Activated T-helper 1 cell treated with anti-CD3 and anti-CD28 coated beads, Interleukin-2, amount 50 U/mL, for 16 hours (primary cell): ENCODE measurements at regions not wholly inside any gene's neighbourhood (a gene's known extent, or its start where the extent isn't known, plus 50 kb on each side); places are given as distances from the start of the nearest gene placed in this dataset.

Experiments used
- DNase-seq, 2 donors: peaks; one replicate each; pipeline ENCODE4 v3.0.0-alpha.2; 2020; ENCODE audit warnings: low read depth in 1 of 2, low spot score in 1 of 2

- no peak for DNase-seq
Observed at GRCh38 chr2:242022550-242023290, 153.2 kb downstream of the RTP5 start.

DNA sequence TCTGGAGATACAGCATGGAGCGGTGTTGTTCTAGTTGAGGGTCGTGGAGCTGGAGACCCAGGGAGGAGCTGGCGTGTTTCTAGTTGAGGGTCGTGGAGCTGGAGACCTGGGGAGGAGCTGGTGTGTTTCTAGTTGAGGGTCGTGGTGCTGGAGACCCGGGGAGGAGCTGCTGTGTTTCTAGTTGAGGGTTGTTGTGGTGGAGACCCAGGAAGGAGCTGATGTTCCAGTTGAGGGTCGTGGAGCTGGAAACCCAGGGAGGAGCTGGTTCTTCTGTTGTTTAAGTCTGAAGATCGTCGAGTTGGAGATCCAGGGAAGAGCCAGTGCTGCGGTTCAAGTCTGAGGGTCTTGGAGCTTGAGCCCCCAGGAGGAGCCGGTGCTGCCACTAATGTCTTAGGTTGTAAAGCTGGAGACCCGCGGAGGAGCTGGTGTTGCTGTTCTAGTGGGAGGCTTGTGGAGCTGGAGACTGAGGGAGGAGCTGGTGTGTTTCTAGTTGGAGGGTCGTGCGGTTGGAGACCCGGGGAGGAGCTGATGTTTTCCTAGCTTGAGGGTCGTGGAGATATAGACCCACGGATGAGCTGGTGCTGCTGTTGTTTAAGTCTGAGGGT is 155.3 kb downstream of the RTP5 start:
- DNase-seq = no peak

DNA sequence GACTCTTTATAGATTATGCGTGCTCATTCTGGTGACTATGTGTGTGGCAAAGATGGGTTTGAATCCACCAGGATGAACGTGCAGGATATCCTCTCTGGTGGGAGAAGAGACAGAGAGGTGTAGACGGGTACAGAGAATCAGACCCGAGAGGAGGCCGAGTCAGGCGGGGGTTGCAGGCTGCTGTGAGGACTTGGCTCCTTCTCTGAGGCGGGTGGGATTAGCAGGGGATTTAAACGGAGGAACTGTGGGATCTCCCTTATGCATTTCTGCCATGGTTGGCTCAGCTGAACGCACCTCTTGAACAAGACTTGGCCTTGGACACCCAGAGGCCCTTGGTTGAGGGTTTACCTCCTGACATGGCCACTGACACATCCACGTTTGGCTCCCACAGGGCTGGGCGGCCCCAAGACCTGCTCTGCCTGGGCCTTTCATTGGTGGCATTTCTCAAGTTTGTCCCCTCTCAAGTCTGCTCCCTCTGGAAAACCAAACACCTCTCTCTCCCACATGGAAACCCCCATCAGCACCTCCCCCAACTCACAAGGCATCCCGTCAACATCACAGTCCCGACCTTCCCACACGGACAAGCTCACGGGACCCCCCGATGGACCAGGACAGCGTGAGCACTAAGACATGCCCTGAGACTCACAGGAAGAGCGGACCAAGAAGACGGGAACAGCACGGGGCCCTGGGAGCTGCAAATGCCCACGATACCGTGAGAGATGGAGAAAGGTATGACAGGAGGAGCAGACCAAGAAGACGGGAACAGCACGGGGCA is 158.3 kb downstream of the RTP5 start:
- DNase-seq = no peak

DNA sequence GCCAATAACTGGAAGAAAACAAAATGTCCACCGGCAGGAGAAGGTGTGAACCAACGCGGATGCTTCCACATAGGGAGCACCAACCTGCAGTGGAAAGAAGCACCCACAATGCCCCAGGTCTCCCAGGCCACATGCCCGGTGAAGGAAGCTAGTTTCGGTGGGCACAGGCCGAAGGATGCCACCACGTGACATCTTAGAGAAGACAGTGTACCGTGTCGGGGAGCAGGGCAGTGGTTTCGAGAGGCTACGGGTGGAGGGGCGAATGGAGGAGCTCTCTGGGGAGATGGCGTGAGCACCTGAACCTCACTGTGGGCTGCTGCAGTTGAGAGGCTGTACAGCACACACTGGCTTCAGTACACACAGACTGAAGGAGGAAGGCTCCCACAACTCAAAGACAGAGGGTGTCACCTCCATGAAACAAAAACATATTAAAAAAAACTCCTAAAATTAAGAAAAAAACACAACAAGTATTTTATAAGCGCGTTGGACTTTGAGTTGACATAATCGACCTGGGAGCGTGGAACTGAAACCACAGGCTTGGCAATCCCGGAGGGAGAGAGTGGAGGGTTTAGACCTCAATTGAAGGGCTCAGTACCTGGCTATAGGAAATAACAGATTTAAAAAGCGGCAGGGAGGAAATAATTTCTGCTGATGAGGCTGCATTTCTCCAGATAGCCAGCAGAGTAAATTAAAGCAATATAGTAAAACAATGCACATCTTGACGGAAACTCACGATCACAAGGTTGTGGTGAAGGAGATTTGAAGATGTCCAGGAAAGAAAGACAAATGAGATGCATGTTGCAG is 160.1 kb downstream of the RTP5 start:
- no peak for DNase-seq

- DNase-seq = no peak
Observed at GRCh38 chr2:242030226-242030575, 160.7 kb downstream of the RTP5 start.

DNA sequence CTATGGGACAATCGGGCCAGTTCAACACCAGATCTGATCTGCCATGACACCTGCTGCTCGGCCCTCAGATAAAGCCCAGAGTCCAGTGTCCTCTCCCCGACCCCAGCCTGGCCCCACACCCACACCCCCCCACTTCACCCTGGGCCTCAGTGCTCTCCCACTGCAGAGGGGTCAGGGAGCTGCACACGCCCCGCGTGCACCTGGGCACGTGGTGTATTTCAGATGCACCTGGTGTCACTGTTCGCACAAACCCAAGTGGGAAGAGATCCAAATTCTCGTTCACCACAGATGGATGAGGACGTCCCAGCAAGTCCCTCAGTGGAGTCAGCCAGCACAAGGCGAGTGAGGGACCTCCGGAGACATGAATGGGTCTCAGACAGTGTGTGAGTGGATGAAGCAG is 161.3 kb downstream of the RTP5 start:
- DNase-seq = no peak

DNA sequence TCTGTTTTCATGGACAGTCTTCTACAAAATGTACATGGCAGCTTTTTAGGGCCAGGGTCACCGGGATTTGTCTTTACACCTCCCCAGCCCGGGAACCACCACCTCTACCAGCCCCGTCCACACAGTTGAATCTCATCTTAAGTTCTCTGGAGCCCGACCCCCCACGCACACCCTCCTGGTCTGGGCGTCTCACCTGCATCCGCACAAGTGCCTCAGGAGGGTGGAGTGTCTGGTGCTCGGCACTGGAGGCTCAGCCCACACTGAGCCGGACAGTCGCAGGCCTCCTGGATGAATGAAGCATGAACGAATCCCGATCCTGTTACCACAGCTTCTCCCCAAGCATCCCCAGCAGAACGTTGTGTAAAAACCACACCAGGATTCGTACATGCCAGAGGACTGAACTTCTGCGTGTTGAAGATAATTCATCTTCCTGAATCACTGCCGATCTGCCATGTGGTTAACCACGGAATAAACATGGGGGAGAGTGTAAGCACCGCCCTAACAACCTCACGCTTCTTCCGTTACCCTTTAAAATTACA is 162.0 kb downstream of the RTP5 start:
- DNase-seq = peak; percentile 14 to 26

GRCh38 chr2:242032780-242033656 is 163.5 kb downstream of the RTP5 start:
- no peak for DNase-seq

- no peak for DNase-seq
Observed at GRCh38 chr2:242034138-242034537, 164.6 kb downstream of the RTP5 start.

DNA sequence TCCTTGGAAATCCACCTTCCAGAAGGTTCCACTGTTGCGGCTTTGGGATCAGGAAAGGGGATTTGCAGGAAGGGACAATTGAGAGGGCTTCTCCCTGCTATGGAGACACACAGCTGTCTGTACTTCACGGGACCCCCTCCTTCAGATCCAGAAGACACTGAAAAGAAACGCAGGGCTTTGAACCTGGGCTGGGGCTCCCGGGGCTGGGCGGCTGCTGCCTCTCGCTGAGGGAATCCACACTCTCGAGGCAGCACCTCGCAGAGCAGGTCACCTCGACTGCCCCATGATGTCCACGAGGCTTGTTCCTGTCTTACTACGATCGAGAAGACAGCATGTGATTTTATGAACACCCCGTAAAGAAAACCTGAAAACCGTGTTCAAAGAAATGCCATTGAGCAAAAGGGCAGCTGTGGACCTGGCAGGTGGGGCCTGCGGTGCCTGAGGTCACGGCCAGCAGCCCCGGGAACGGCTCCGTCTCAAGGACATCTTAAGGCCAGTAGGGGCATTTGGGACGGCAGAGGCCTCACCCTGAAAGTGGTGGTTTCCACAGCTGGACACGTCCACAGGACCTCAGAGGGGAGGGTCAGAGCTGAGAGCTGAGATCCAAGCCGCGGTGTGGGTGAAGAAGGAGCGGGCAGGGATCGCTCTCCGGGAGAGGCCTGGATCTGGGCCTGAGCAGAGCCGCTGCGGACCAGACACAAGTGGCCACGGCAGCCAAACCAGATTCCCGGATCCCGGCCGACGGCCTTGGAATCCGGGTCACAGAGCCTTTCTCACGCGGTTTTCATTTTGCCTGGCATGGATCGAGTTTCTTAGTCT is 165.7 kb downstream of the RTP5 start:
- no peak for DNase-seq

DNA sequence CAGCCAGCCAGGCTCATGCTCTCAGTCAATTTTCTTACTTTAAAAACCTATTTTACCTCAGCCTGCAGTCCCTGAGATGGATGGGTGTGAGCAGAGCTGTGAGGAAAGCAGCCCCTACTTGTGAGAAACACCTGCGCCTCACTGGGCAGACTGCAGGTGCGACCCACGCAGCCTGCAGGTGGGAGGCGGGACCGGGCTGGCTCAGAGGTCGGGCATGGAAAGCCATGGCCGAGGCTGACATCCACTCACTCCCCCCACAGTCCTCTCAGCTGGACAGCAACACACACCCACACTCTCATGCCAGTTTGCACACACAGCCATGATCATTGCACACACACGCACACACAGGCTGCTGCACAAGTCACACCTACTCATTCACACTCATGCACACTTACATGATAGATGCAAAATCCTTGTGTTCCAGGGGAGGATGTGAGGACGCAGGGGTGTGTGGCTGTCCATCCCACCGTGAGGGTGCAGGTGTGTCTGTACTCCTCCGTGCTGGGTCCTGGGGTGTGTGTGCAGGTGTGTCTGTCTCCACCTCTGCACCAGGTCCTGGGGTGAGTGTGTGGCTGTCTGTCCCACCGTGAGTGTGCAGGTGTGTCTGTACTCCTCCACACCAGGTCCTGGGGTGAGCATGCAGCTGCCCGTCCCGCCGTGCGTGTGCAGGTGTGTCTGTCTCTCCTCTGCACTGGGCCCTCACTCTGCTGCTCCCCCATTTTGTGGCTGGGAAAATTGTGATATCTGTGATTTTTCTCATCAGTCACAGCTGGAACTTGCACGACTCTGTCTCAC is 166.5 kb downstream of the RTP5 start:
- DNase-seq = no peak

DNA sequence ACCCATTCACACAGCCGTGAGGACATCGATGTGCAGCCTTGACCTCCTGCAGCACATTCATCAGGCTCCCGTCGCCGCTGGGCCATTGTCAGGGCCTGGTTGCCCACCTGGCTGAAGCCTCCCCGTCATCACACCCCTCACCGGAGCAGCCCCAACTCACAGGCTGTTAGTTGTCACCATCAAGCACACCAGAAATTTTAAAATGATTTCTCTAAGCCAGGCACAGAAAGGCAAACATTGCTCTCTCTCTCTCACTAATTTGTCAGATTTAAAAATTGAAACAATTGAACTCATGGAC is 167.1 kb downstream of the RTP5 start:
- no peak for DNase-seq

GRCh38 chr2:242038166-242038927 is 168.8 kb downstream of the RTP5 start:
- no peak for DNase-seq

DNA sequence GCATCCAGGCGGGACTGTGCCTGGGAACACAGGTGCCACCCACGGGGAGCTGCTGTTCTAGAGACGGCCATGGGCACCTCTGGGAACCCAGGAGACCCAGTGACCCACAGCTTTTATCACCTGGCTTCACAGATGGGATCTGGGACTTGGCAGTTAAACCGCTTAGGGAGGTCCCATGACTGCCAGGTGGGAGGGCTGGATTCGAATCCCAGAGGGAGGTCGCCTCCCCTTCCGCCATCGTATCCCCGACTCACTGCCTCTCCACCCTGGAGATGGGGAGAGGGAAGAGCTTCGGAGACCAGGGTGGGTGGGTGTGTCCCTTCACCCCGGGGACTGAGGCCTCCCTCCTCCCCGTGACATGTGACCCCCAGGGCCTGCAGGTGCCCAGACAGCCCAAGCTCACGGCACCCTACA is 169.4 kb downstream of the RTP5 start:
- no peak for DNase-seq

GRCh38 chr2:242040303-242040655 is 170.8 kb downstream of the RTP5 start:
- DNase-seq = no peak

- DNase-seq = no peak
Observed at GRCh38 chr2:242040681-242041080, 171.2 kb downstream of the RTP5 start.

GRCh38 chr2:242041816-242042215 is 172.3 kb downstream of the RTP5 start:
- DNase-seq = no peak
